GM18505 (cell line): ENCODE measurements at regions not wholly inside any gene's neighbourhood (a gene's known extent, or its start where the extent isn't known, plus 50 kb on each side); places are given as distances from the start of the nearest gene placed in this dataset.
"Not testable (repeated sequence)": the region's sequence is repeated elsewhere in the genome, so short reads cannot be mapped to it uniquely, and the experiment has no call there.

Experiments
- ATAC-seq: cut with Tn5 transposase; IDR thresholded peaks from one replicate; pipeline ENCODE4 v1.9.1; 2021; ENCODE audit not compliant: unreplicated experiment
- POLR2A ChIP-seq: IDR thresholded peaks from 4 replicates; pipeline ENCODE4 v1.6.1; 2011; ENCODE audit warnings: borderline replicate concordance; ENCODE audit not compliant: insufficient read depth, insufficient read length; ENCODE audit errors: extremely low read depth

GRCh38 chr2:8317418-8317817 lies 364.4 kb upstream of the ID2 start:
- no peak for ATAC-seq
- TF ChIP-seq POLR2A, result no peak

- TF ChIP-seq POLR2A, result no peak
- no peak for ATAC-seq
Measured at GRCh38 chr2:8319219-8319618, 362.6 kb upstream of the ID2 start.

GRCh38 chr2:8320311-8321066 lies 361.4 kb upstream of the ID2 start:
- TF ChIP-seq POLR2A, result no peak
- ATAC-seq, result no peak

- TF ChIP-seq POLR2A, result no peak
- no peak for ATAC-seq
Measured at GRCh38 chr2:8322634-8323033, 359.2 kb upstream of the ID2 start.

GRCh38 chr2:8324164-8324856 lies 357.5 kb upstream of the ID2 start:
- no peak for TF ChIP-seq POLR2A
- ATAC-seq, result no peak

- TF ChIP-seq POLR2A, result no peak
Measured at GRCh38 chr2:8324901-8325300, 357.0 kb upstream of the ID2 start.

GRCh38 chr2:8327371-8328100 lies 354.3 kb upstream of the ID2 start:
- no peak for TF ChIP-seq POLR2A

More at GRCh38 chr2:8324901-8325300, 357.0 kb upstream of the ID2 start:
- ATAC-seq, result no peak

GRCh38 chr2:8328217-8328616 lies 353.6 kb upstream of the ID2 start:
- ATAC-seq, result no peak
- no peak for TF ChIP-seq POLR2A

More at GRCh38 chr2:8327371-8328100, 354.3 kb upstream of the ID2 start:
- ATAC-seq, result no peak

- no peak for TF ChIP-seq POLR2A
- no peak for ATAC-seq
Measured at GRCh38 chr2:8329660-8330622, 351.9 kb upstream of the ID2 start.

GRCh38 chr2:8331068-8331467 lies 350.8 kb upstream of the ID2 start:
- no peak for TF ChIP-seq POLR2A
- no peak for ATAC-seq

GRCh38 chr2:8332646-8333045 lies 349.2 kb upstream of the ID2 start:
- no peak for TF ChIP-seq POLR2A
- no peak for ATAC-seq

GRCh38 chr2:8333177-8333831 lies 348.6 kb upstream of the ID2 start:
- no peak for TF ChIP-seq POLR2A
- no peak for ATAC-seq

GRCh38 chr2:8333832-8334187 lies 348.0 kb upstream of the ID2 start:
- ATAC-seq, result not testable (repeated sequence)
